HepG2 (cell line): ENCODE measurements at regions not wholly inside any gene's neighbourhood (a gene's known extent, or its start where the extent isn't known, plus 50 kb on each side); places are given as distances from the start of the nearest gene placed in this dataset.

Experiments
- ATAC-seq: fragments of 200-7000 bp; cut with Tn5 transposase; 3 replicates; pipeline ENCODE4 v1.9.1; 2020; ENCODE audit warnings: mild to moderate bottlenecking, moderate library complexity
- BruUV-seq: library from RNA; stranded (reverse); fragments of 400-500 nt; replicated peaks from 2 replicates; lab custom pipeline; 2021; lab: Mats Ljungman, UMichigan
- CTCF ChIA-PET: fragments of 300-600 bp; formaldehyde crosslinking; extraction: SDS; loops from one replicate; lab custom pipeline; 2021; ENCODE audit warnings: low total read pairs, inconsistent platforms, low intra/inter-chr PET ratio; lab: Yijun Ruan, JAX
- POLR2A ChIA-PET: fragments of 350-600 bp; sonication (Branson Sonifier 250); formaldehyde crosslinking; loops from one replicate; lab custom pipeline; 2020; ENCODE audit warnings: antibody characterized with exemption, inconsistent platforms; lab: Yijun Ruan, JAX
- DNase-seq: peaks from one replicate; pipeline ENCODE4 v3.0.0-alpha.2; 2015; ENCODE audit warnings: low spot score
- FAIRE-seq: peaks from 3 replicates; lab custom pipeline; 2011; peaks lifted over from hg19 to GRCh38; lab: Jason Lieb, UNC
- H2AFZ ChIP-seq: one replicate; pipeline ENCODE4 v1.6.1; 2011; ENCODE audit warnings: low read length, inconsistent platforms
- H3K27ac ChIP-seq: fragments of 300-600 bp; 3 replicates; pipeline ENCODE4 v1.8.0; 2011; ENCODE audit warnings: mixed run types, mild to moderate bottlenecking, mixed read lengths, low read length, inconsistent platforms; ENCODE audit not compliant: insufficient read depth; ENCODE audit errors: extremely low read length
- H3K27me3 ChIP-seq, 2 experiments: fragments of 200-600 bp in 1 of 2; 2 replicates in 1 of 2; 3 replicates in 1 of 2; pipeline versions ENCODE4 v1.6.0 to v1.8.0; 2011; ENCODE audit warnings: low read length in 2 of 2, mild to moderate bottlenecking in 2 of 2, moderate library complexity in 2 of 2, inconsistent platforms in 1 of 2; ENCODE audit not compliant: insufficient read depth in 2 of 2, control insufficient read depth in 1 of 2
- H3K36me3 ChIP-seq, 2 experiments: fragments of 200-600 bp in 1 of 2; replicated peaks in 1 of 2; 2 replicates in 1 of 2; 3 replicates in 1 of 2; pipeline versions ENCODE4 v1.5.1 to v1.8.0; 2011; ENCODE audit warnings: low read length in 2 of 2, inconsistent platforms in 1 of 2; ENCODE audit not compliant: insufficient read depth in 2 of 2, control insufficient read depth in 1 of 2
- H3K4me1 ChIP-seq: 2 replicates; pipeline ENCODE4 v1.5.1; 2012; ENCODE audit warnings: low read length, inconsistent platforms; ENCODE audit not compliant: insufficient read depth
- H3K4me2 ChIP-seq: 2 replicates; pipeline ENCODE4 v1.6.0; 2011; ENCODE audit warnings: low read depth, low read length, inconsistent platforms
- H3K4me3 ChIP-seq, 3 experiments: fragments of 200-600 bp in 1 of 3; sonication (generic), shearing (Covaris generic) in 1 of 3; replicated peaks in 1 of 3; 2 replicates each; pipeline ENCODE4 v1.5.1; 2011 to 2016; ENCODE audit warnings: low read length in 3 of 3, inconsistent platforms in 2 of 3, low read depth in 2 of 3, mild to moderate bottlenecking in 2 of 3, control low read depth in 1 of 3, mixed read lengths in 1 of 3; ENCODE audit not compliant: insufficient read depth in 1 of 3
- H3K79me2 ChIP-seq: one replicate; pipeline ENCODE4 v1.6.1; 2011; ENCODE audit warnings: low read length, inconsistent platforms; ENCODE audit not compliant: insufficient read depth
- H3K9ac ChIP-seq: 2 replicates; pipeline ENCODE4 v1.6.0; 2011; ENCODE audit warnings: mild to moderate bottlenecking, low read depth, low read length, inconsistent platforms; ENCODE audit not compliant: insufficient read depth
- H3K9me3 ChIP-seq: 2 replicates; pipeline ENCODE4 v1.5.1; 2012; ENCODE audit warnings: mild to moderate bottlenecking, low read length
- H4K20me1 ChIP-seq: 2 replicates; pipeline ENCODE4 v1.6.0; 2011; ENCODE audit warnings: inconsistent platforms, mild to moderate bottlenecking, low read length, moderate library complexity; ENCODE audit not compliant: insufficient read depth
- HOXA7 ChIP-seq: sonication (generic); formaldehyde crosslinking; IDR thresholded peaks from 2 replicates; pipeline ENCODE4 v1.8.1; 2022; ENCODE audit warnings: mild to moderate bottlenecking, missing genetic modification reagents, moderate library complexity
- NR2F6 ChIP-seq, 2 experiments: IDR thresholded peaks; 2 replicates each; pipeline ENCODE4 v1.6.1; 2016; ENCODE audit warnings: antibody characterized with exemption in 1 of 2, mild to moderate bottlenecking in 1 of 2
- SAP130 ChIP-seq: IDR thresholded peaks from 2 replicates; pipeline ENCODE4 v1.6.1; 2016; ENCODE audit warnings: low read depth
- SP4 ChIP-seq: sonication (generic); formaldehyde crosslinking; IDR thresholded peaks from 2 replicates; pipeline ENCODE4 v1.8.1; 2023; ENCODE audit warnings: mild to moderate bottlenecking, missing genetic modification reagents
- TCF7 ChIP-seq: sonication (generic); IDR thresholded peaks from 2 replicates; pipeline ENCODE4 v1.6.1; 2016; ENCODE audit warnings: antibody characterized with exemption, low read depth
- ZFP91 ChIP-seq: sonication (generic); formaldehyde crosslinking; IDR thresholded peaks from 2 replicates; pipeline ENCODE4 v1.9.0; 2022; ENCODE audit warnings: missing genetic modification reagents, mild to moderate bottlenecking, borderline replicate concordance
- ZNF552 ChIP-seq: sonication (generic); formaldehyde crosslinking; IDR thresholded peaks from 2 replicates; pipeline ENCODE4 v1.9.0; 2022; ENCODE audit warnings: missing genetic modification reagents, mild to moderate bottlenecking, borderline replicate concordance
- WGBS: methylation state at CpG from one replicate; pipeline ENCODE4 v1.1.6; 2017; ENCODE audit warnings: low lambda C conversion rate; 5-methylcytosine and 5-hydroxymethylcytosine counted together
- in situ Hi-C: cut with HindIII; loops from 2 replicates; pipeline ENCODE4 v1.10.0; 2017; ENCODE audit warnings: low pct_unique_long_range_greater_than_20kb; ENCODE audit not compliant: extremely low pct_ligation_motif_present
- intact Hi-C: fragments of 100-400 bp; cut with micrococcal nuclease; formaldehyde crosslinking; loops from one replicate; pipeline ENCODE4 v1.10.0; 2022; ENCODE audit not compliant: unreplicated experiment
- TF ChIP-seq, protein P1 (sequence below): sonication (generic); formaldehyde crosslinking; IDR thresholded peaks from 2 replicates; pipeline ENCODE4 v1.4.0; 2020; ENCODE audit warnings: missing genetic modification reagents
- TF ChIP-seq, protein P2 (sequence below): fragments of 450-650 bp; IDR thresholded peaks from 2 replicates; pipeline ENCODE4 v1.6.1; 2017; ENCODE audit warnings: mild to moderate bottlenecking
- TF ChIP-seq, protein P3 (sequence below): sonication (generic); formaldehyde crosslinking; IDR thresholded peaks from 2 replicates; pipeline ENCODE4 v1.8.0; 2022; ENCODE audit warnings: missing genetic modification reagents, low read depth, mild to moderate bottlenecking, borderline replicate concordance

- FAIRE-seq (no peak), ATAC-seq (no peak), DNase-seq (no peak)
- no peaks in the 10 kb centered on the region for H3K36me3 ChIP-seq
- intact Hi-C loops = no loop called here
- H3K9me3 ChIP-seq = no peaks in the 10 kb centered on the region
- no TSS peak for BruUV-seq
- H4K20me1 ChIP-seq = no peaks in the 10 kb centered on the region
- H3K4me1 ChIP-seq = no peaks in the 10 kb centered on the region
- H3K4me3 ChIP-seq = no peak overlapping the region
- ChIA-PET POLR2A (no interaction called here), CTCF (no interaction called here)
- no peak overlapping the region for H3K9ac ChIP-seq
- no peak overlapping the region for H3K4me2 ChIP-seq
- 3% methylated on average over 2 of the region's 2 CpGs for WGBS
- no peak overlapping the region for H3K27ac ChIP-seq
- in situ Hi-C loops = no loop called here
- H3K27me3 ChIP-seq = no peaks in the 10 kb centered on the region
- H2AFZ ChIP-seq = no peak overlapping the region
- no peaks in the 10 kb centered on the region for H3K79me2 ChIP-seq
- TF ChIP-seq TCF7 = no peak
- TF ChIP-seq SAP130 (CRISPR knock-in tag) = no peak
- no peak for TF ChIP-seq NR2F6 (IDR thresholded peaks at IDR 0.05)
- TF ChIP-seq NR2F6 (CRISPR knock-in tag; IDR thresholded peaks at IDR 0.05) = no peak
- TF ChIP-seq ZNF552 (CRISPR knock-in tag) = no peak
- TF ChIP-seq, protein P1, sequence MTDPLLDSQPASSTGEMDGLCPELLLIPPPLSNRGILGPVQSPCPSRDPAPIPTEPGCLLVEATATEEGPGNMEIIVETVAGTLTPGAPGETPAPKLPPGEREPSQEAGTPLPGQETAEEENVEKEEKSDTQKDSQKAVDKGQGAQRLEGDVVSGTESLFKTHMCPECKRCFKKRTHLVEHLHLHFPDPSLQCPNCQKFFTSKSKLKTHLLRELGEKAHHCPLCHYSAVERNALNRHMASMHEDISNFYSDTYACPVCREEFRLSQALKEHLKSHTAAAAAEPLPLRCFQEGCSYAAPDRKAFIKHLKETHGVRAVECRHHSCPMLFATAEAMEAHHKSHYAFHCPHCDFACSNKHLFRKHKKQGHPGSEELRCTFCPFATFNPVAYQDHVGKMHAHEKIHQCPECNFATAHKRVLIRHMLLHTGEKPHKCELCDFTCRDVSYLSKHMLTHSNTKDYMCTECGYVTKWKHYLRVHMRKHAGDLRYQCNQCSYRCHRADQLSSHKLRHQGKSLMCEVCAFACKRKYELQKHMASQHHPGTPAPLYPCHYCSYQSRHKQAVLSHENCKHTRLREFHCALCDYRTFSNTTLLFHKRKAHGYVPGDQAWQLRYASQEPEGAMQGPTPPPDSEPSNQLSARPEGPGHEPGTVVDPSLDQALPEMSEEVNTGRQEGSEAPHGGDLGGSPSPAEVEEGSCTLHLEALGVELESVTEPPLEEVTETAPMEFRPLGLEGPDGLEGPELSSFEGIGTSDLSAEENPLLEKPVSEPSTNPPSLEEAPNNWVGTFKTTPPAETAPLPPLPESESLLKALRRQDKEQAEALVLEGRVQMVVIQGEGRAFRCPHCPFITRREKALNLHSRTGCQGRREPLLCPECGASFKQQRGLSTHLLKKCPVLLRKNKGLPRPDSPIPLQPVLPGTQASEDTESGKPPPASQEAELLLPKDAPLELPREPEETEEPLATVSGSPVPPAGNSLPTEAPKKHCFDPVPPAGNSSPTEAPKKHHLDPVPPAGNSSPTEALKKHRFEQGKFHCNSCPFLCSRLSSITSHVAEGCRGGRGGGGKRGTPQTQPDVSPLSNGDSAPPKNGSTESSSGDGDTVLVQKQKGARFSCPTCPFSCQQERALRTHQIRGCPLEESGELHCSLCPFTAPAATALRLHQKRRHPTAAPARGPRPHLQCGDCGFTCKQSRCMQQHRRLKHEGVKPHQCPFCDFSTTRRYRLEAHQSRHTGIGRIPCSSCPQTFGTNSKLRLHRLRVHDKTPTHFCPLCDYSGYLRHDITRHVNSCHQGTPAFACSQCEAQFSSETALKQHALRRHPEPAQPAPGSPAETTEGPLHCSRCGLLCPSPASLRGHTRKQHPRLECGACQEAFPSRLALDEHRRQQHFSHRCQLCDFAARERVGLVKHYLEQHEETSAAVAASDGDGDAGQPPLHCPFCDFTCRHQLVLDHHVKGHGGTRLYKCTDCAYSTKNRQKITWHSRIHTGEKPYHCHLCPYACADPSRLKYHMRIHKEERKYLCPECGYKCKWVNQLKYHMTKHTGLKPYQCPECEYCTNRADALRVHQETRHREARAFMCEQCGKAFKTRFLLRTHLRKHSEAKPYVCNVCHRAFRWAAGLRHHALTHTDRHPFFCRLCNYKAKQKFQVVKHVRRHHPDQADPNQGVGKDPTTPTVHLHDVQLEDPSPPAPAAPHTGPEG (CRISPR knock-in tag) = no peak
- TF ChIP-seq ZFP91 = no peak
- TF ChIP-seq, protein P2, sequence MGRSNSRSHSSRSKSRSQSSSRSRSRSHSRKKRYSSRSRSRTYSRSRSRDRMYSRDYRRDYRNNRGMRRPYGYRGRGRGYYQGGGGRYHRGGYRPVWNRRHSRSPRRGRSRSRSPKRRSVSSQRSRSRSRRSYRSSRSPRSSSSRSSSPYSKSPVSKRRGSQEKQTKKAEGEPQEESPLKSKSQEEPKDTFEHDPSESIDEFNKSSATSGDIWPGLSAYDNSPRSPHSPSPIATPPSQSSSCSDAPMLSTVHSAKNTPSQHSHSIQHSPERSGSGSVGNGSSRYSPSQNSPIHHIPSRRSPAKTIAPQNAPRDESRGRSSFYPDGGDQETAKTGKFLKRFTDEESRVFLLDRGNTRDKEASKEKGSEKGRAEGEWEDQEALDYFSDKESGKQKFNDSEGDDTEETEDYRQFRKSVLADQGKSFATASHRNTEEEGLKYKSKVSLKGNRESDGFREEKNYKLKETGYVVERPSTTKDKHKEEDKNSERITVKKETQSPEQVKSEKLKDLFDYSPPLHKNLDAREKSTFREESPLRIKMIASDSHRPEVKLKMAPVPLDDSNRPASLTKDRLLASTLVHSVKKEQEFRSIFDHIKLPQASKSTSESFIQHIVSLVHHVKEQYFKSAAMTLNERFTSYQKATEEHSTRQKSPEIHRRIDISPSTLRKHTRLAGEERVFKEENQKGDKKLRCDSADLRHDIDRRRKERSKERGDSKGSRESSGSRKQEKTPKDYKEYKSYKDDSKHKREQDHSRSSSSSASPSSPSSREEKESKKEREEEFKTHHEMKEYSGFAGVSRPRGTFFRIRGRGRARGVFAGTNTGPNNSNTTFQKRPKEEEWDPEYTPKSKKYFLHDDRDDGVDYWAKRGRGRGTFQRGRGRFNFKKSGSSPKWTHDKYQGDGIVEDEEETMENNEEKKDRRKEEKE = no peak
- TF ChIP-seq, protein P3, sequence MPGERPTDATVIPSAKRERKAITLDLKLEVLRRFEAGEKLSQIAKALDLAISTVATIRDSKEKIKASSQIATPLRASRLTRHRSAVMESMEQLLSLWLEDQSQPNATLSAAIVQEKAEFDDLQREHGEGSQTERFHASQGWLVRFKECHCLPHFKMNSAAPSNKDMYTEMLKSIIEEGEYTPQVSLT (CRISPR knock-in tag) = no peak
- TF ChIP-seq HOXA7 (CRISPR knock-in tag) = no peak
- no peak for TF ChIP-seq SP4
Observed at GRCh38 chr2:142270291-142270690, 139.5 kb upstream of the LRP1B start.
